ENCODE measurements at regions not wholly inside any gene's neighbourhood (a gene's known extent, or its start where the extent isn't known, plus 50 kb on each side); places are given as distances from the start of the nearest gene placed in this dataset.

DNA sequence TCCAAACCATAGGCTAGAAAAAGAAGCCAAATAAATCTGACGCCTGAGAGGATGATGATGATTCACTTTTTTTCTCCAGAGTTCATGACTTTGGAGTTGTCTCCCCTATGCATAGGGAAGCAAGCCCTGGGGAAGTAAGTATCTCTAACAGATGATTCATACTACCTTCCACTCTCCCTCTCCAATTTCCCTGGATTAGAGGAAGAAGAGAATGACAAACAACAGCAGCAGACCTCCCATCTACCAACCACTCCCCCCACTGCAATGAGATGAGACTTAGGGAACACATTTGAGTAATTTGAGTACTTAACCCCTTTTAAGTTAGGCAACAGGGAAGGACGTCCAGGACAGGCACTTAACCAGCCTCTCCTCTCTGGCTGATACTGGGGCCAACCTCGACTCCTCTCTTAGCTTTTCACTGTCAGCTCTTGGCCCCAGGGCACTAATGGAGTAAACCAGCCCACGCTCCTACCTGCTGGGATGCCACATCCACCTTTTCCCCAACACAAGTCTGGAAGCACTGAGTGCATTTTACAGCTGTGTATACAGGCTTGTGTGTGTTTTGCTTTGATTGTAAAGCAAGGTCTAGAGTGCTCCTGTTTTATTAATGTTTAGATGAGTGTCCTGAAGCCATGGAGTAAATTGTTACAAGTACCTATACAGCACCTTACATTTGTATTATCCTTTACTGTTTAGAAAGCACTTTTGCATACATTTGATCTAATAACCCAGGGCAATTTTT lies 180.7 kb downstream of the PHLDA1 start:
- no peak for DNase-seq (ENCODE audit: low read depth, low spot score)
- no peak overlapping the region for H3K4me3 ChIP-seq (ENCODE audit: low read length)

DNA sequence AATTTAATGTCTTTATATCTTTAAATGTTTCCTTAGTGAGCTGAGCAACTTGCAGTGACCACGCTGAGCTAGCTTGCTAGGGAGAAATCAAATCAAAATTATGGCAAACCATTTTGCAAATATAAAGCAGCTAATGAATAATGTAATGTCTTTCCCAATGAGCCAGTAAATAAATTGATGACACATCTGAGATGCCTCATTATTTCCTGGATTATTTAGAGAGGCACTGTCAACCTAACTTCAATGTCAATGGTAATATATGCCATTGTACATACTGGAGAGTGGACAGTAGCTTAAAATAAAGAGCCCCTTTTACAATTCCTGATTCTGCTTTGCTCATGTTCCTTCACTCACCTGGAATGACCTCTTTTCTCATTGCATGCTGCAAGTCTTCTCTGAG lies 182.6 kb downstream of the PHLDA1 start:
- H3K4me3 ChIP-seq (ENCODE audit: low read length), result no peak overlapping the region
- DNase-seq (ENCODE audit: low read depth, low spot score), result no peak

DNA sequence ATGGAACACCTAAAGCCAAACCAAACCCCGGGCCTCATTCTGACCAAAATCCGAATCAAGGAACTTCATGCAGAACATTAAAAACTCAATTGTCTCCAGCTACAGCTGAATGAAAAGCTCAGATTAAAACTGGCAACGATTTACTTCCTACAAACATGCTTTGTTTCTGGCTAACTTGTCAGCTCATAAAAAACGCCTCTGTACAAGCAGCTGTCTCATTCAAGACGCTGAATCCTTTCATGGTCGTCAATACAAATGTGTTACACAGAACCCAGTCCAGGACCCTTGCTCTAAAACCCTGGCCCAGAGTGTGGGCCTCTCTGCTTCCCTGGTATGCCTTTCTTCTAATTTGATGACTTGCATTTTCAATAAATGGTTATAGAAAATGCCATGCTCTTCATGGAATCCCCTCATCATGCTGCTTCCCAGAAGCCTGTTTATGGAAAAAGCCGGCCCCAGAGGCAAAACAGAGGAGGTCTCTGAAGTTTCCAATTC lies 183.1 kb downstream of the PHLDA1 start:
- DNase-seq (ENCODE audit: low read depth, low spot score), result no peak
- no peak overlapping the region for H3K4me3 ChIP-seq (ENCODE audit: low read length)

DNA sequence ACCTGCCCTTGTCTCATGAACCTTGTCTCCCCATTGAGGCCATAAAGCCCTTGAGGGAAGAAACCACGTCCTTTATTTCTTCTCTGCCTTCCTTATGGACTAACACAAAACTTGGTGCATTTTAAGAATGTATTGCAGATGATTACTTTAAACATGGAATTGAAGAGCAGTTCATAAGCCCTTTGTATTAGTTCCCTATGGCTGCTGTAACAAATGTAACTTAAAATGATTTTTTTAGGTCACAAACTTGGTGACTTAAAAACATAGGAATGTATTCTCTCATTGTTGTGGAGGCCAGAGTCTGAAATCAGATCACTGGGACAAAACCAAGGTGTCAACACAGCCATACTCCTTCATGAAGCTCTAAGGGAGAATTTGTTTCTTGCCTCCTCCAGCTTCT lies 185.5 kb downstream of the PHLDA1 start:
- DNase-seq (ENCODE audit: low read depth, low spot score), result no peak
- H3K4me3 ChIP-seq (ENCODE audit: low read length), result no peak overlapping the region

DNA sequence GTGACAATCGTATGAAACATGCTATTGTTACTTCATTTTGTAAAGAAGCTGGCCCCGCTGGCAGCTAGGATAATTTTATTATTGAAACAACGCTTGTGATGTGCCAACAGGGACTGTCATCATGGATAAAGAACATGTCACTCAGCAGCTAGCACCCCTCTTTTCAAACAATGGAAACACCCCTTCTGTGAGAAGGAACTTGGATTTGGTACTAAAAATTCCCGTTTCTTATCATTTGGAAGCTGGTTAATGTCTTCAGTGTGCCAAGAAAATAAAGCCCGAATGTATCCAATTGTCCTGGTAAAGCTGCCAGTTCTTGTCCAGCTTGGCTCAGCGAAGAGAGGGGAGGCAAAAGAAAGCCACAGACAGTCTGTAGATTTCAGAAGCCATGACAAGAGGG lies 186.6 kb downstream of the PHLDA1 start:
- H3K4me3 ChIP-seq (ENCODE audit: low read length), result no peak overlapping the region
- DNase-seq (ENCODE audit: low read depth, low spot score), result no peak

DNA sequence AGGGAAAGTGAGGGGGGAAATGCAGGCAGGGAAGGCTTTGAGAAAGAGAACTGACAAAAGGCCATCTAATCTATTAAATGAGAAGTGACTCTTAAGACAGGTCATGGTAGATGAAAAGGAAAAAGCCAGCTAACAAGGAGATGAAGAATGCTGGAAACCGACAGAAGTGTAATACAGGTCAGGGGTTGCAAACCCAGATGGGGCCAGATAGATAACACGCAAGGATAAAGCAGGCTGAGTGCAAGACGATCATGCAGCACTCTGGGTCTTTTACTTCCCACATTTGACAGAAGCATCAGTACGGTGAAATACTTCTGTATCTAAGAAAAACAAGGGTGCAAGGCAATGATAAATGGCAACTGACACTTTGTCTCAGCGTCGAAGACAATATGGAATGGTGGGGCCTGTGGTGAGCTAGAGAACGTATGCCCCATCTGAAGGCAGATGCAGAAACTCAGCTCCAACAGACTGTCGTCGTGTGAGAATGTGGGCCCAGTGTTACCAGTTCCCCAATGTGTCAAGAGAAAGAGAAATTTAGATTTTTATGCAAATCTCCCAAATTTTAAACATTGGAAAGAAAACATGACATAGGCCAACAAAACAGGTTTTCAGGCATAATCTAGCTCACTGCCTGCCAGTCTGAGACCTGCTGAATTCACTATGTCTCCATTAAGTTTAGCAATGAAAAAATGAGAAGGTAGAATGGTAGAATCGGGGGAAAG lies 187.4 kb downstream of the PHLDA1 start:
- DNase-seq (ENCODE audit: low read depth, low spot score), result no peak
- H3K4me3 ChIP-seq (ENCODE audit: low read length), result no peak overlapping the region

DNA sequence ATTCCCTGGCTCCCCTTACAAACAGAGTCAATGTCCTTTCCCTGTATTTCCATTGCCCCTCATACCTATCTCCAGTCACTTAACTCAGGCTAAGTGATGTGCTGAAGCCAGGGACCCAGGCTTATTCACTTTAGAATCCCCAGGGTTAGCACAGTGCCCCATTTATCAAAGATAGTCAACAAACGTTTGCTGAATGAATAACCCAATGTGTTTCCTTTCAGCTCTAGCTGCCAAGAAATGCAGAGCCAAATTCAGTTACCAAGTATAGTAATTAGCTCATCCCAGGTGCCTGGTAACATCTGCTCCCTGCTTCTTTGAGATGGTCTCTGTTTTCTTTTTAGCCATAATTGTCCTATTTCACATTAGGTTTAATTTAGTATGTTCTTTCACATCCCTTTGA lies 189.5 kb downstream of the PHLDA1 start:
- DNase-seq (ENCODE audit: low read depth, low spot score), result no peak
- no peak overlapping the region for H3K4me3 ChIP-seq (ENCODE audit: low read length)

DNA sequence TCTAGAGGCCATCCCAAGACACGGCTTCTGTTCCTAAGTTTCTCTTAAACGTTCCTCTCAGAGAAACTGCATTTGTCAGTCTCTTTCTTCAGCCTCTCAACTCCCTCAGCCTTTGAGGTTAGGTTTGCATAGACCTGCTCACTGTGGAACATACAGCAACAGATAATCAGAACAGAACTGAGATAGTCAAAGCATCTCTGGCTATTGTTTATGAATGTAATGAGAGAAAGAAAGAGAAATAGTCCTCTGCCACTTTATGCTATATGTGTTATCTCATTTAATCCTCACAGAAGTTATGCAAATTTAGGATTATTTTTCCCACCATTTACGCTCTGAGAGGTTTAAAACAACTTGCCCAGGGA lies 190.6 kb downstream of the PHLDA1 start:
- no peak overlapping the region for H3K4me3 ChIP-seq (ENCODE audit: low read length)
- no peak for DNase-seq (ENCODE audit: low read depth, low spot score)

DNA sequence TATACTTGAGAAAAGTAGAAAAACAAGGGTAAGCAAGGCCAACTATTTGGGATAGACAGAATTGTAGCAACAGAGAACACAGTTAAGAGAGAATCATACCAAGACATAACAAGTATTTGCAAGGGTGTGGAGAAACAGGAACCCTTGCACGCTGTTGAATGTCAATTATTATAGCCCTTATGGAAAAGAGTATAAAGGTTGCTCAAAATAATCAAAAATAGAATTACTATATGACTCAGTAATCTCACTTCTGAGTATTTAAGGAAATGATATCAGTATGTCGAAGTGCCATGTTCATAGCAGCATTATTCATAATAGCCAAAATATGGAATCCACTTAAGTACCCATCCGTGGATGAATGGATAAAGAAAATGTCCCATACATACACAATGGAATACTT lies 193.3 kb downstream of the PHLDA1 start:
- no peak overlapping the region for H3K4me3 ChIP-seq (ENCODE audit: low read length)
- DNase-seq (ENCODE audit: low read depth, low spot score), result no peak

DNA sequence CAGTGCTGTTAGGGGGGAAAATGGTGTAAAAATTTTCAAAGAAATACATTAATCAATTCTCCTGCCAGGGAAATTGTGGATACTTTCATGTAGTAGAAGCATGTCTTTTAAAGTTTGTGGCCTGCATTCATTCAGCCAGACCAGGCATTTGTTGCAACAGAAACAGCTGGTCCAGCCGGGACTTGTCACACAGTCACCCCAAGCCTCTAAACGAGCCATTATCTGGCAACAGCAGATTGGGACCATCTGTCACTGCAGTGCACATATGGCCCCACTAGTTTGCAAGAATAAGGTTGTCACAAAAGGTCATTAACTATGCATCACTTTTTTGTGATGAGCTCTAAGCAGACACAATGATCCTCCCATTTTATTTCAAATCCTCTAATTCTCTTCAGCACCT lies 193.9 kb downstream of the PHLDA1 start:
- no peak overlapping the region for H3K4me3 ChIP-seq (ENCODE audit: low read length)
- DNase-seq (ENCODE audit: low read depth, low spot score), result no peak

DNA sequence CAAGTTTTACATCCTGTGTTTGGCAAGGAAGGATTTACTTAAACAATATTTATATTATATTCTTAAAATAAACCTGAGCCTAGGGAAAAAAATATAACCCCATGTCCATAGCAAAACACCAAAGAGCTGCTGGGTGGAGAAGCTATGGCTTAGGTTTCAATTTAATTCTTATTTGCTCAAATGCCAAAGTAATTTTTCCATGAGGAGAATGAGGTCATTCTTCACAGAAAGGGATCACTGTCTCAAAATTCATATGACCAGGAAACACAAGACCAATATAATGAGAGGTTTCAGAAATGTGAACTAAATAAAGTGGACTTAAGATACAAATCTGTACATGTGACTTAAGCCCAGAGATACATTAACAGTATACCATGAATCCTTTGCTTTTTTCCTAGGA lies 195.0 kb downstream of the PHLDA1 start:
- DNase-seq (ENCODE audit: low read depth, low spot score), result no peak
- H3K4me3 ChIP-seq (ENCODE audit: low read length), result no peak overlapping the region

DNA sequence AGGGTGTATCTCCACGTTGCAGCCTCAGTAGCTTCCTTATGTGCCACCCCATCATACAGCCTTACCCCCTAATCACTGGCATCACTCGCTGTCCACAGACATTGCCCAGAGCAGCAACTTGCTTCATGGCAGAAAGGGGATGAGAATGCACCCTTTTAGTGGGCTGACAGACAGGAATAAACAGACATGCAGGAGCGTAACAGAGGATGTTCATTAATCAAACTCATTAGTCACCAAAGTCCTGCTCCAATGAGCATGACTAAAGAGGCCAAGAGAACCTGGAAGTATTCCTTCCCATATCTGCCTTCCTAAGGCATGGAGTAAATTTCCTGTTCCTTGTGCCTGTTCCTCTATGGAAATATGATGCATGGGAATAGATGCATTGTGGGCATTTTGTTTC lies 197.0 kb downstream of the PHLDA1 start:
- no peak overlapping the region for H3K4me3 ChIP-seq (ENCODE audit: low read length)
- no peak for DNase-seq (ENCODE audit: low read depth, low spot score)

DNA sequence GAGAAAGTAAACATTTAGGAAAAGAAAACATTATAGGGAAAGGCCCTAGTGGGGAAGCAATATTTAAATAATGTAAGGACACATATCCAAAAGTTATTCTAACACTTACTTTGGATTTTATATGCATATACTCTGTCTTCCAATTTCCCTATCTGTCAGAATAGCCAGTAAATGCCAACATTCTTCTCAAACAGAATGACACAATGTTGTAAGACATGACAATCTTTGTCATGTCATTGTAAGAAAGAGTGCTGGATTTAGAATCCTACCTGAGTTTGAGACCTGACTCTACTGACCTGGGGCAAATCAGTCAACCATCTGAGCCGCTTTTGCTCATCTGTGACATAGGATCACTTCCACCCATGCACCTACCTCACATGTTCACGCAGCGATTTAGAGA lies 198.3 kb downstream of the PHLDA1 start:
- DNase-seq (ENCODE audit: low read depth, low spot score), result no peak
- no peak overlapping the region for H3K4me3 ChIP-seq (ENCODE audit: low read length)

DNA sequence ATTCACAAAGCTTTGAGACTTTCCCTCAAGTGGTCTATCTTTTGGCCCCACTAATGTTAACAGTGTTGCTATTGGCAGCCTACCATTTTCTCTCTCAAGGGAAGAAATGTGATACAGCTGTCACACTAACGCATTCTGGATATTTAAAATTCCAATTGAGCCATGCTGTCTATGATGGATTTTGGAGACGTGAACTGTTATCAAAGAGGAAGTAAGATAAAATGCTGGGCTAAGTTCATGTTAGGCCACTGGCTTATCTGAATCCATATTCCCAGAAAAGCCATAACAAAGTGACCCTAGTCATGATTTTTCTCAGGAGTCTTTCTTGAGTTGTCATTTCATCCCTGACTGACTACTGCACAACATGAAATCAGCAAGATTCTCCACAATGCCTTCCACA lies 200.2 kb downstream of the PHLDA1 start:
- no peak for DNase-seq (ENCODE audit: low read depth, low spot score)
- no peak overlapping the region for H3K4me3 ChIP-seq (ENCODE audit: low read length)

DNA sequence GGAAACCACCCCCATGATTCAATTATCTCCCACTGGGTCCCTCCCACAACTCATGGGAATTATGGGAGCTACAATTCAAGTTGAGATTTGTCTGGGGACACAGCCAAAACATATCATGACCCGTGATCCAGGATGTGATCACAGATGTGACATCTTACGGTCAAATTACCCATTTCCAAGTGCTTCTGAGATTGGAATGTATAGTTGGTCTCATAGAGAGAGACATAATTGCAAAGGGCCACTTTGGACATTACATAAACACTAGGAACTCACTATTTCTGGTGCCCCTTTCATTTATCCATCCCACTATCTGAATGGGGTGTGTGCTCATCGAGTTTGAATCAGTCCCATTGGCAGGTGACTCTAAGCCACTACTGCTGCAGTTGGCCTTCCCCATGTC lies 204.5 kb downstream of the PHLDA1 start:
- DNase-seq (ENCODE audit: low read depth, low spot score), result no peak
- no peak overlapping the region for H3K4me3 ChIP-seq (ENCODE audit: low read length)

DNA sequence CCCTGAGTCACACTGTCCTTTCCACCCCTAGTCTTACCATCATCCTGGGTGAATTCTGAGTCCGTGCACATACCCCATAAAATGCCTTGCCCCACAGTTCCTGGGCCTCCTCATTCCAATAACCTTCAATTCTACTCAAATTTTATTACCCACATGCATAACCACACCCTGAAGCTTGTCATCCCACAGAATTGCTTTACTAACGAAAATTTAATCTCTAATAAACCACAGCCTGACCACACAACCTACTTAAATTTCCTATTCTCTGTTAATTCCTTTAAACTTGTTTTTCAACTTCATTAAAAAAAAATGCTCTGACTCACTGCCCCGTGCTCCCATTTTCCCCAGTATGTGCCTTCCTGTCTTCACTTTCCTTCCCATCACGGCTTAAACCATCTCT lies 205.9 kb downstream of the PHLDA1 start:
- DNase-seq (ENCODE audit: low read depth, low spot score), result no peak

DNA sequence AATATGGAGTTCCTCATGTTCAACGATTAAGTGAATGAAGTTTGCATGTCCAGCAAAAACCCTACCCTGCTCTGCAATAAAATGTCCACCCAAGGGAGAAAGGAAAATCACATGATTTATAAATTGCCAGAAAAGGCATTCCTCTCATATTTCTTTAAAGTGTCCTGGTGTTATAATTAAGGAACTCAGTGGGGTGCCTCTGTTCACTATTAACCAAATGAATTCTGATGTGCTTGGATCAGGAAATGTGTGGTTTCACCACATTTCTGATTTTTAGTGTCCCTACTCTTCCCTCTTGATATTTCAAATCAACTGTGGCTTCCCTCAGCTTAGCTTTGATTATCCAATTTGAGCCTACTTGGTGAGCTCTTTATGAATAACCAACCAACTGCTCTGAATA lies 208.1 kb downstream of the PHLDA1 start:
- H3K4me3 ChIP-seq (ENCODE audit: low read length), result no peak overlapping the region
- DNase-seq (ENCODE audit: low read depth, low spot score), result no peak

More for the DNA sequence above, 205.9 kb downstream of the PHLDA1 start:
- H3K4me3 ChIP-seq (ENCODE audit: low read length), result no peak overlapping the region

DNA sequence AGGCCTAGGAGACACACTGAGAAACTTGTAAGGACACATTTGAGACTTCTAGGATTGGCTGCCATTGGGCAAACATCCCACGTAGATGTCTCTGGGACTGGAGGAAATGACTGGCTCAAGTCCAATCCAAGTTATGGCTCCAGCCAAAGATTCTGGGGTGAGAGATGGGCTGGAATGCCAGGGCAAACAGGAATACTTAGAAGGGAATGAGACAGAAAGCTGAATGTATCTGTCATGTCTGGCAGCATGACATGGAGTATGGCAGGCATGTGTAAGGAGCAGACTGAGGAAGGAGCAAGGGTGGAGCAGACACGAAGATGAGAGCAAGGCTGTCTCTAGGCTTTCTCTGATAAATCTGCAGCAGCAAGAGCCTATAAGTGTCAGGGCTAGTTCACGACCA lies 209.2 kb downstream of the PHLDA1 start:
- H3K4me3 ChIP-seq (ENCODE audit: low read length), result no peak overlapping the region

DNA sequence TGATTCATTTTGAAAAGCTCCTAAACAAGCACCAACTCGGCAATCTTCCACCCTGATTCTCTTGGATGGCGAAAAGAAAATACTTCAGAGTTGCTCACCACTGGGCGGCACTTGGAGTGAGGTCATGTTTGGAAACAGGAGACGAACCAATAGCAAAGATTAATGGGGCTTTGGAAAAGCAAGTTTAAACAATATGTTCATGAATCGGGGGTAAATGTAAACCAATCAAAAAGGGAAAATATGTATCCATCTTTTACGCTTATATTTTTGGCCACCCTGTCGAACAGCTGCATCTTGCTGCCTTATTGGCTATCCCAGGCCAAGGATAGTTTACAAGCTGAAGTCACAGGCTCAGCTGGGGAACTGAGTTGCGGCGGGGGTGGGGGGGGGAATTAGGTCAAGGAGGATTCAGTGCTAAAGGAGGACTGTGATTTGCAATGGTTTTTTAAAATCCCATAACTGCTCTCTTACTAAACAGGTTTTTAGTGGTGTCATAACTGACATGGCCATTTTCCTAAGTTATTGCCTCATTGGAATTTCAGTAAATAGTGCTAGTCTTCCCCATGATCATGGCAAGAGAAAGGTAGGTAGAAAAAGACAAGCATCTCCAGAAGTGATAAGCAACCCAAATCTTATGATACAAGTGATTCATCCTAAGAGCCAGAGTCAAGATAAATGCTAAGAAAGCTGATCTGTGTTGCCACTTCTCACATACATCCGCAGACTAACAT lies 210.6 kb downstream of the PHLDA1 start:
- H3K4me3 ChIP-seq (ENCODE audit: low read length), result no peak overlapping the region
- no peak for DNase-seq (ENCODE audit: low read depth, low spot score)

More for the DNA sequence above, 209.2 kb downstream of the PHLDA1 start:
- no peak for DNase-seq (ENCODE audit: low read depth, low spot score)

DNA sequence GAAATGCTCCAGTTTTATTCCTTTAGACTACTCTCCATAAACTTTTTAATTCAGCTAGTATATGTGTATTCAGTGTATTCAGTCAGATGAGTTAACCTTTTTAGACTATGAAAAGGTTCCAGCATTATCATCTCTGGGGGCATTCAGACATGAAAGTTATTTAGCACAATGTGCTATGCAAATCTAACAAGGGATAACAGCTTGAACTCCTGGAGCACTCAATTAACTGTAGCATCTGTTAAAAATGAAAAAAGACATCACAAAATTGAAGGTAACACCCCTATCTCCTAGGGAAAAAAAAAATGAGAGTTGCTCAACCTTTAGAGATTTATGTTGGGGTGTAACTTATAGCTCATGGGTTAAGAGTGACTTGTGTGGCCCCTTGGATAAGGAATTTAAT lies 211.5 kb downstream of the PHLDA1 start:
- no peak for DNase-seq (ENCODE audit: low read depth, low spot score)
- H3K4me3 ChIP-seq (ENCODE audit: low read length), result no peak overlapping the region
